ENCODE measurements at regions not wholly inside any gene's neighbourhood (a gene's known extent, or its start where the extent isn't known, plus 50 kb on each side); places are given as distances from the start of the nearest gene placed in this dataset.

GRCh38 chr21:28789523-28789922 lies 203.2 kb downstream of the LTN1 start:
- TF ChIP-seq, protein P1, sequence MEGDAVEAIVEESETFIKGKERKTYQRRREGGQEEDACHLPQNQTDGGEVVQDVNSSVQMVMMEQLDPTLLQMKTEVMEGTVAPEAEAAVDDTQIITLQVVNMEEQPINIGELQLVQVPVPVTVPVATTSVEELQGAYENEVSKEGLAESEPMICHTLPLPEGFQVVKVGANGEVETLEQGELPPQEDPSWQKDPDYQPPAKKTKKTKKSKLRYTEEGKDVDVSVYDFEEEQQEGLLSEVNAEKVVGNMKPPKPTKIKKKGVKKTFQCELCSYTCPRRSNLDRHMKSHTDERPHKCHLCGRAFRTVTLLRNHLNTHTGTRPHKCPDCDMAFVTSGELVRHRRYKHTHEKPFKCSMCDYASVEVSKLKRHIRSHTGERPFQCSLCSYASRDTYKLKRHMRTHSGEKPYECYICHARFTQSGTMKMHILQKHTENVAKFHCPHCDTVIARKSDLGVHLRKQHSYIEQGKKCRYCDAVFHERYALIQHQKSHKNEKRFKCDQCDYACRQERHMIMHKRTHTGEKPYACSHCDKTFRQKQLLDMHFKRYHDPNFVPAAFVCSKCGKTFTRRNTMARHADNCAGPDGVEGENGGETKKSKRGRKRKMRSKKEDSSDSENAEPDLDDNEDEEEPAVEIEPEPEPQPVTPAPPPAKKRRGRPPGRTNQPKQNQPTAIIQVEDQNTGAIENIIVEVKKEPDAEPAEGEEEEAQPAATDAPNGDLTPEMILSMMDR (IDR thresholded peaks at IDR 0.05), result no peak
- no peak for TF ChIP-seq POLR2A (IDR thresholded peaks at IDR 0.05)
- no peak for TF ChIP-seq EP300 (IDR thresholded peaks at IDR 0.05; ENCODE audit: low read depth)
- no peak for TF ChIP-seq POLR2AphosphoS5 (IDR thresholded peaks at IDR 0.05)

Measured in transverse colon (tissue), 4 donors.